ENCODE measurements at regions not wholly inside any gene's neighbourhood (a gene's known extent, or its start where the extent isn't known, plus 50 kb on each side); places are given as distances from the start of the nearest gene placed in this dataset.

- H2AFZ ChIP-seq (ENCODE audit: insufficient read depth, low read length, poor library complexity): no peak overlapping the region
- no peaks in the 10 kb centered on the region for H3K27me3 ChIP-seq (ENCODE audit: insufficient read depth, low read length)
- no peak overlapping the region for H2AK5ac ChIP-seq (ENCODE audit: low read length)
- no peak overlapping the region for H4K8ac ChIP-seq (ENCODE audit: low read depth, low read length)
- no CpG with 5 or more reads among the region's 12 CpGs for WGBS (ENCODE audit: extremely low coverage, insufficient coverage, insufficient read length)
- no peaks in the 10 kb centered on the region for H3K4me1 ChIP-seq (ENCODE audit: control insufficient read depth in 1 of 2, insufficient read depth in 2 of 2, low read length in 2 of 2)
- H2BK120ac ChIP-seq (ENCODE audit: insufficient read depth, low read length, poor library complexity): no peak overlapping the region
- H3K18ac ChIP-seq (ENCODE audit: low read length): no peak overlapping the region
- no peak overlapping the region for H2BK5ac ChIP-seq (ENCODE audit: low read depth, low read length, poor library complexity)
- no peak overlapping the region for H4K91ac ChIP-seq (ENCODE audit: low read depth, low read length)
- no peak overlapping the region for H3K9ac ChIP-seq (ENCODE audit: low read length)
- no peak overlapping the region for H4K12ac ChIP-seq (ENCODE audit: low read depth, low read length)
- no peaks in the 10 kb centered on the region for H3K36me3 ChIP-seq (ENCODE audit: control insufficient read depth in 1 of 2, insufficient read depth in 2 of 2, low read length in 2 of 2)
- H3K4me2 ChIP-seq (ENCODE audit: low read length): no peak overlapping the region
- H3K79me1 ChIP-seq (ENCODE audit: low read length): no peaks in the 10 kb centered on the region
- no peak overlapping the region for H3K14ac ChIP-seq (ENCODE audit: low read length)
- no peak overlapping the region for H3K4ac ChIP-seq (ENCODE audit: low read depth, low read length)
- H3K23ac ChIP-seq (ENCODE audit: low read length): no peak overlapping the region
- H3K4me3 ChIP-seq (ENCODE audit: low read depth, low read length): no peak overlapping the region
- H3K9me3 ChIP-seq (ENCODE audit: insufficient read depth, low read depth, low read length): peaks cover 3% of the 10 kb centered on the region
- no peak overlapping the region for H2BK12ac ChIP-seq (ENCODE audit: low read length)
- H3K27ac ChIP-seq (ENCODE audit: low read depth, low read length): no peak overlapping the region
- H3K79me2 ChIP-seq (ENCODE audit: control insufficient read depth, insufficient read depth, low read length, poor library complexity): no peaks in the 10 kb centered on the region
- no peak for DNase-seq
Measured at GRCh38 chr18:24595561-24596031, 135.2 kb downstream of the HRH4 start.

- H3K23ac ChIP-seq (ENCODE audit: low read length): no peak overlapping the region
- WGBS (ENCODE audit: extremely low coverage, insufficient coverage, insufficient read length): no CpG with 5 or more reads among the region's 6 CpGs
- H2BK12ac ChIP-seq (ENCODE audit: low read length): no peak overlapping the region
- H2AFZ ChIP-seq (ENCODE audit: insufficient read depth, low read length, poor library complexity): no peak overlapping the region
- no peak overlapping the region for H4K91ac ChIP-seq (ENCODE audit: low read depth, low read length)
- no peak overlapping the region for H4K12ac ChIP-seq (ENCODE audit: low read depth, low read length)
- no peaks in the 10 kb centered on the region for H3K36me3 ChIP-seq (ENCODE audit: control insufficient read depth in 1 of 2, insufficient read depth in 2 of 2, low read length in 2 of 2)
- H3K18ac ChIP-seq (ENCODE audit: low read length): no peak overlapping the region
- no peak overlapping the region for H2BK120ac ChIP-seq (ENCODE audit: insufficient read depth, low read length, poor library complexity)
- H3K79me1 ChIP-seq (ENCODE audit: low read length): no peaks in the 10 kb centered on the region
- H3K27me3 ChIP-seq (ENCODE audit: insufficient read depth, low read length): no peaks in the 10 kb centered on the region
- no peak overlapping the region for H3K14ac ChIP-seq (ENCODE audit: low read length)
- H3K4me3 ChIP-seq (ENCODE audit: low read depth, low read length): no peak overlapping the region
- H3K9ac ChIP-seq (ENCODE audit: low read length): no peak overlapping the region
- no peak overlapping the region for H2BK5ac ChIP-seq (ENCODE audit: low read depth, low read length, poor library complexity)
- peak; percentile 11 to 67 for DNase-seq
- no peak overlapping the region for H3K4me2 ChIP-seq (ENCODE audit: low read length)
- no peaks in the 10 kb centered on the region for H3K9me3 ChIP-seq (ENCODE audit: insufficient read depth, low read depth, low read length)
- H3K79me2 ChIP-seq (ENCODE audit: control insufficient read depth, insufficient read depth, low read length, poor library complexity): no peaks in the 10 kb centered on the region
- no peak overlapping the region for H3K27ac ChIP-seq (ENCODE audit: low read depth, low read length)
- H4K8ac ChIP-seq (ENCODE audit: low read depth, low read length): no peak overlapping the region
- H3K4me1 ChIP-seq (ENCODE audit: control insufficient read depth in 1 of 2, insufficient read depth in 2 of 2, low read length in 2 of 2): no peaks in the 10 kb centered on the region
- no peak overlapping the region for H2AK5ac ChIP-seq (ENCODE audit: low read length)
- H3K4ac ChIP-seq (ENCODE audit: low read depth, low read length): no peak overlapping the region
Measured at GRCh38 chr18:24600076-24600654, 139.7 kb downstream of the HRH4 start.

DNA sequence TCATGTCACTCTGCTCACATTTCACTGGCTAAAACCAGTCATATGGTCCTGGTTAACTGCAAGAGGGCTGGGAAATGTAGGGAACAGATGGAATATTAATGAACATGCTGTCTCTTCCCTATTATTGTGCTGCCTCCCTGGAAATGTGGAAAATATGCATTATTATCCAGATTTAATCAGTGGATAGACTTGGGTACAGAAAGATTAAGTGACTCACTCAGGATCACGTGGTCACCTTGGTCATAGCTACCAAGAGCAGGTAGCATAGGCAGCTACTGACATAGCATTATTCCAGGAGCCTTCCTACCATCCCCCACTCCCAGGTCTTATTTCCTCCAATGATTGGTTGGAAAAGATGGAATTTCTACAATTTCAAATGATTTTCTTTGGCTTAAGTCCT, 141.1 kb downstream of the HRH4 start:
- no peak overlapping the region for H3K14ac ChIP-seq (ENCODE audit: low read length)
- H3K4ac ChIP-seq (ENCODE audit: low read depth, low read length): no peak overlapping the region
- H2AK5ac ChIP-seq (ENCODE audit: low read length): no peak overlapping the region
- no peak overlapping the region for H3K4me2 ChIP-seq (ENCODE audit: low read length)
- no peaks in the 10 kb centered on the region for H3K9me3 ChIP-seq (ENCODE audit: insufficient read depth, low read depth, low read length)
- H2BK12ac ChIP-seq (ENCODE audit: low read length): no peak overlapping the region
- H4K8ac ChIP-seq (ENCODE audit: low read depth, low read length): no peak overlapping the region
- no peak overlapping the region for H3K9ac ChIP-seq (ENCODE audit: low read length)
- H3K23ac ChIP-seq (ENCODE audit: low read length): no peak overlapping the region
- no peaks in the 10 kb centered on the region for H3K36me3 ChIP-seq (ENCODE audit: control insufficient read depth in 1 of 2, insufficient read depth in 2 of 2, low read length in 2 of 2)
- WGBS (ENCODE audit: extremely low coverage, insufficient coverage, insufficient read length): no CpG with 5 or more reads among the region's 1 CpG
- H3K27ac ChIP-seq (ENCODE audit: low read depth, low read length): no peak overlapping the region
- no peaks in the 10 kb centered on the region for H3K79me1 ChIP-seq (ENCODE audit: low read length)
- no peak overlapping the region for H3K4me3 ChIP-seq (ENCODE audit: low read depth, low read length)
- H2BK120ac ChIP-seq (ENCODE audit: insufficient read depth, low read length, poor library complexity): no peak overlapping the region
- H3K79me2 ChIP-seq (ENCODE audit: control insufficient read depth, insufficient read depth, low read length, poor library complexity): no peaks in the 10 kb centered on the region
- H2AFZ ChIP-seq (ENCODE audit: insufficient read depth, low read length, poor library complexity): no peak overlapping the region
- no peaks in the 10 kb centered on the region for H3K27me3 ChIP-seq (ENCODE audit: insufficient read depth, low read length)
- DNase-seq: no peak
- no peak overlapping the region for H4K91ac ChIP-seq (ENCODE audit: low read depth, low read length)
- H4K12ac ChIP-seq (ENCODE audit: low read depth, low read length): no peak overlapping the region
- H3K18ac ChIP-seq (ENCODE audit: low read length): no peak overlapping the region
- H3K4me1 ChIP-seq (ENCODE audit: control insufficient read depth in 1 of 2, insufficient read depth in 2 of 2, low read length in 2 of 2): no peaks in the 10 kb centered on the region
- no peak overlapping the region for H2BK5ac ChIP-seq (ENCODE audit: low read depth, low read length, poor library complexity)

- no peak overlapping the region for H3K4me3 ChIP-seq (ENCODE audit: low read depth, low read length)
- H3K27me3 ChIP-seq (ENCODE audit: insufficient read depth, low read length): no peaks in the 10 kb centered on the region
- no peak overlapping the region for H4K12ac ChIP-seq (ENCODE audit: low read depth, low read length)
- DNase-seq: no peak
- no peak overlapping the region for H3K9ac ChIP-seq (ENCODE audit: low read length)
- H3K18ac ChIP-seq (ENCODE audit: low read length): no peak overlapping the region
- no peaks in the 10 kb centered on the region for H3K9me3 ChIP-seq (ENCODE audit: insufficient read depth, low read depth, low read length)
- WGBS (ENCODE audit: extremely low coverage, insufficient coverage, insufficient read length): no CpG with 5 or more reads among the region's 4 CpGs
- no peaks in the 10 kb centered on the region for H3K79me2 ChIP-seq (ENCODE audit: control insufficient read depth, insufficient read depth, low read length, poor library complexity)
- H2AFZ ChIP-seq (ENCODE audit: insufficient read depth, low read length, poor library complexity): no peak overlapping the region
- H3K79me1 ChIP-seq (ENCODE audit: low read length): no peaks in the 10 kb centered on the region
- no peaks in the 10 kb centered on the region for H3K36me3 ChIP-seq (ENCODE audit: control insufficient read depth in 1 of 2, insufficient read depth in 2 of 2, low read length in 2 of 2)
- H2BK120ac ChIP-seq (ENCODE audit: insufficient read depth, low read length, poor library complexity): no peak overlapping the region
- no peak overlapping the region for H2AK5ac ChIP-seq (ENCODE audit: low read length)
- H4K8ac ChIP-seq (ENCODE audit: low read depth, low read length): no peak overlapping the region
- no peak overlapping the region for H3K4ac ChIP-seq (ENCODE audit: low read depth, low read length)
- no peak overlapping the region for H3K14ac ChIP-seq (ENCODE audit: low read length)
- H3K4me2 ChIP-seq (ENCODE audit: low read length): no peak overlapping the region
- no peak overlapping the region for H3K27ac ChIP-seq (ENCODE audit: low read depth, low read length)
- no peak overlapping the region for H2BK5ac ChIP-seq (ENCODE audit: low read depth, low read length, poor library complexity)
- H2BK12ac ChIP-seq (ENCODE audit: low read length): no peak overlapping the region
- H3K4me1 ChIP-seq (ENCODE audit: control insufficient read depth in 1 of 2, insufficient read depth in 2 of 2, low read length in 2 of 2): no peaks in the 10 kb centered on the region
- no peak overlapping the region for H3K23ac ChIP-seq (ENCODE audit: low read length)
- H4K91ac ChIP-seq (ENCODE audit: low read depth, low read length): no peak overlapping the region
Measured at GRCh38 chr18:24602201-24602600, 141.8 kb downstream of the HRH4 start.
